Parathyroid adenoma (tissue), 2 donors: ENCODE measurements at regions not wholly inside any gene's neighbourhood (a gene's known extent, or its start where the extent isn't known, plus 50 kb on each side); places are given as distances from the start of the nearest gene placed in this dataset.

Source experiments
- H2AFZ ChIP-seq: fragments of 300-600 bp; sonication (generic); one replicate; pipeline ENCODE4 v1.7.0; 2017; ENCODE audit warnings: antibody characterized with exemption, mild to moderate bottlenecking
- H3K27ac ChIP-seq: fragments of 300-600 bp; sonication (generic); one replicate; pipeline ENCODE4 v1.7.0; 2017
- H3K27me3 ChIP-seq: fragments of 300-600 bp; sonication (generic); one replicate; pipeline ENCODE4 v1.7.0; 2017; ENCODE audit warnings: low read length; ENCODE audit not compliant: control insufficient read depth, insufficient read depth
- H3K36me3 ChIP-seq: fragments of 300-600 bp; sonication (generic); one replicate; pipeline ENCODE4 v1.7.0; 2017; ENCODE audit warnings: low read length; ENCODE audit not compliant: control insufficient read depth, insufficient read depth
- H3K4me1 ChIP-seq: fragments of 300-600 bp; sonication (generic); one replicate; pipeline ENCODE4 v1.7.0; 2017; ENCODE audit warnings: control low read depth
- H3K4me2 ChIP-seq: fragments of 300-600 bp; sonication (generic); one replicate; pipeline ENCODE4 v1.7.0; 2017; ENCODE audit warnings: low read length
- H3K4me3 ChIP-seq: fragments of 300-600 bp; sonication (generic); one replicate; pipeline ENCODE4 v1.7.0; 2017; ENCODE audit warnings: low read depth, low read length
- H3K79me2 ChIP-seq: fragments of 300-600 bp; sonication (generic); one replicate; pipeline ENCODE4 v1.7.0; 2017; ENCODE audit warnings: control low read depth
- H3K9ac ChIP-seq: fragments of 300-600 bp; sonication (generic); one replicate; pipeline ENCODE4 v1.7.0; 2017; ENCODE audit warnings: mild to moderate bottlenecking
- H3K9me3 ChIP-seq: fragments of 300-600 bp; sonication (generic); one replicate; pipeline ENCODE4 v1.7.0; 2017; ENCODE audit warnings: low read length; ENCODE audit not compliant: control insufficient read depth
- CTCF ChIP-seq: fragments of 300-600 bp; sonication (generic); IDR thresholded peaks from one replicate; pipeline ENCODE4 v1.7.0; 2017; ENCODE audit warnings: antibody characterized with exemption, mild to moderate bottlenecking
- donor health status: primary hyperparathyroidism.

GRCh38 chr4:167645358-167645757 lies 411.1 kb upstream of the SPOCK3 start:
- Histone ChIP-seq H3K4me2 (no peak overlapping the region), H3K4me3 (no peak overlapping the region), H3K27me3 (no peaks in the 10 kb centered on the region), H3K27ac (no peak overlapping the region), H2AFZ (no peak overlapping the region), H3K9me3 (no peaks in the 10 kb centered on the region), H3K9ac (no peak overlapping the region), H3K36me3 (no peaks in the 10 kb centered on the region), H3K79me2 (no peaks in the 10 kb centered on the region), H3K4me1 (no peaks in the 10 kb centered on the region)
- TF ChIP-seq CTCF = no peak

GRCh38 chr4:167652267-167652666 lies 418.0 kb upstream of the SPOCK3 start:
- no peak for TF ChIP-seq CTCF

GRCh38 chr4:167688660-167689142 lies 403.6 kb upstream of the ANXA10 start:
- H3K4me1 ChIP-seq = no peaks in the 10 kb centered on the region
- H3K36me3 ChIP-seq = no peaks in the 10 kb centered on the region
- H3K79me2 ChIP-seq = no peaks in the 10 kb centered on the region
- no peak overlapping the region for H3K27ac ChIP-seq
- H3K4me2 ChIP-seq = no peak overlapping the region
- H3K9me3 ChIP-seq = no peaks in the 10 kb centered on the region
- no peak overlapping the region for H3K4me3 ChIP-seq
- no peak overlapping the region for H3K9ac ChIP-seq
- no peaks in the 10 kb centered on the region for H3K27me3 ChIP-seq
- TF ChIP-seq CTCF = no peak
- H2AFZ ChIP-seq = no peak overlapping the region

More at GRCh38 chr4:167652267-167652666, 418.0 kb upstream of the SPOCK3 start:
- no peaks in the 10 kb centered on the region for H3K27me3 ChIP-seq
- H3K4me2 ChIP-seq = no peak overlapping the region
- no peaks in the 10 kb centered on the region for H3K4me1 ChIP-seq
- no peak overlapping the region for H3K27ac ChIP-seq
- H3K9me3 ChIP-seq = no peaks in the 10 kb centered on the region
- no peaks in the 10 kb centered on the region for H3K79me2 ChIP-seq
- H2AFZ ChIP-seq = no peak overlapping the region
- H3K4me3 ChIP-seq = no peak overlapping the region
- H3K36me3 ChIP-seq = no peaks in the 10 kb centered on the region
- H3K9ac ChIP-seq = no peak overlapping the region

GRCh38 chr4:167702391-167702790 lies 389.9 kb upstream of the ANXA10 start:
- H3K36me3 ChIP-seq = no peaks in the 10 kb centered on the region
- H3K9ac ChIP-seq = no peak overlapping the region
- H3K27ac ChIP-seq = no peak overlapping the region
- H3K4me2 ChIP-seq = no peak overlapping the region
- TF ChIP-seq CTCF = no peak
- H3K4me1 ChIP-seq = no peaks in the 10 kb centered on the region
- no peaks in the 10 kb centered on the region for H3K79me2 ChIP-seq
- no peaks in the 10 kb centered on the region for H3K9me3 ChIP-seq
- H3K27me3 ChIP-seq = no peaks in the 10 kb centered on the region
- H3K4me3 ChIP-seq = no peak overlapping the region
- no peak overlapping the region for H2AFZ ChIP-seq

- H3K36me3 ChIP-seq = no peaks in the 10 kb centered on the region
- TF ChIP-seq CTCF = no peak
- H3K4me2 ChIP-seq = no peak overlapping the region
- no peaks in the 10 kb centered on the region for H3K9me3 ChIP-seq
- no peak overlapping the region for H3K27ac ChIP-seq
- H3K9ac ChIP-seq = no peak overlapping the region
- H3K4me1 ChIP-seq = no peaks in the 10 kb centered on the region
- H3K4me3 ChIP-seq = no peak overlapping the region
- no peak overlapping the region for H2AFZ ChIP-seq
- no peaks in the 10 kb centered on the region for H3K79me2 ChIP-seq
- no peaks in the 10 kb centered on the region for H3K27me3 ChIP-seq
Observed at GRCh38 chr4:167711517-167711916, 380.8 kb upstream of the ANXA10 start.
